ENCODE measurements at regions not wholly inside any gene's neighbourhood (a gene's known extent, or its start where the extent isn't known, plus 50 kb on each side); places are given as distances from the start of the nearest gene placed in this dataset.

GRCh38 chr13:39870197-39870747 lies 214.8 kb downstream of the COG6 start:
- TF ChIP-seq POLR2A (IDR thresholded peaks at IDR 0.05) (no peak), CTCF (IDR thresholded peaks at IDR 0.05) (no peak), POLR2AphosphoS5 (IDR thresholded peaks at IDR 0.05) (no peak)
- no peaks in the 10 kb centered on the region for H3K36me3 ChIP-seq
- DNase-seq (ENCODE audit: low spot score): no peak
- H3K4me1 ChIP-seq (replicated peaks): no peaks in the 10 kb centered on the region
- H3K27me3 ChIP-seq (replicated peaks; ENCODE audit: insufficient read depth): no peaks in the 10 kb centered on the region
- H3K9me3 ChIP-seq: no peaks in the 10 kb centered on the region
- intact Hi-C loops (cut with DNase I): no loop called here
- 67% methylated on average over 2 of the region's 2 CpGs for WGBS
- no peak overlapping the region for H3K27ac ChIP-seq
- H3K4me3 ChIP-seq: no peak overlapping the region

- no peak overlapping the region for H3K27ac ChIP-seq
- WGBS: 61% methylated on average over 3 of the region's 3 CpGs
- no peaks in the 10 kb centered on the region for H3K9me3 ChIP-seq
- H3K4me3 ChIP-seq: no peak overlapping the region
- TF ChIP-seq POLR2AphosphoS5 (IDR thresholded peaks at IDR 0.05) (no peak), POLR2A (IDR thresholded peaks at IDR 0.05) (no peak), CTCF (IDR thresholded peaks at IDR 0.05) (no peak)
- no peaks in the 10 kb centered on the region for H3K4me1 ChIP-seq (replicated peaks)
- no peak for DNase-seq (ENCODE audit: low spot score)
- intact Hi-C loops (cut with DNase I): no loop called here
- no peaks in the 10 kb centered on the region for H3K27me3 ChIP-seq (replicated peaks; ENCODE audit: insufficient read depth)
- no peaks in the 10 kb centered on the region for H3K36me3 ChIP-seq
These were observed 219.0 kb downstream of the COG6 start for GRCh38 chr13:39874331-39875053.

GRCh38 chr13:39875111-39875987 lies 219.9 kb downstream of the COG6 start:
- TF ChIP-seq POLR2AphosphoS5 (IDR thresholded peaks at IDR 0.05) (no peak), POLR2A (IDR thresholded peaks at IDR 0.05) (no peak), CTCF (IDR thresholded peaks at IDR 0.05) (no peak)
- Histone ChIP-seq H3K9me3 (no peaks in the 10 kb centered on the region), H3K27ac (no peak overlapping the region), H3K4me1 (replicated peaks) (no peaks in the 10 kb centered on the region), H3K27me3 (replicated peaks; ENCODE audit: insufficient read depth) (no peaks in the 10 kb centered on the region), H3K36me3 (no peaks in the 10 kb centered on the region), H3K4me3 (no peak overlapping the region)
- no peak for DNase-seq (ENCODE audit: low spot score)
- 51% methylated on average over 9 of the region's 9 CpGs for WGBS
- intact Hi-C loops (cut with DNase I): no loop called here

GRCh38 chr13:39876258-39876657 lies 220.8 kb downstream of the COG6 start:
- Histone ChIP-seq H3K27ac (no peak overlapping the region), H3K4me1 (replicated peaks) (no peaks in the 10 kb centered on the region), H3K4me3 (no peak overlapping the region), H3K9me3 (no peaks in the 10 kb centered on the region), H3K36me3 (no peaks in the 10 kb centered on the region), H3K27me3 (replicated peaks; ENCODE audit: insufficient read depth) (no peaks in the 10 kb centered on the region)
- intact Hi-C loops (cut with DNase I): no loop called here
- no peak for TF ChIP-seq POLR2A (IDR thresholded peaks at IDR 0.05)
- no peak for TF ChIP-seq CTCF (IDR thresholded peaks at IDR 0.05)
- TF ChIP-seq POLR2AphosphoS5 (IDR thresholded peaks at IDR 0.05): no peak
- no peak for DNase-seq (ENCODE audit: low spot score)
- 78% methylated on average over 3 of the region's 3 CpGs for WGBS
